HG03196 (cell line): ENCODE measurements at regions not wholly inside any gene's neighbourhood (a gene's known extent, or its start where the extent isn't known, plus 50 kb on each side); places are given as distances from the start of the nearest gene placed in this dataset.
"Not testable (repeated sequence)": the region's sequence is repeated elsewhere in the genome, so short reads cannot be mapped to it uniquely, and the experiment has no call there.

ENCODE experiments used
- ATAC-seq: cut with Tn5 transposase; IDR thresholded peaks from one replicate; pipeline ENCODE4 v1.9.1; 2021; ENCODE audit not compliant: unreplicated experiment

DNA sequence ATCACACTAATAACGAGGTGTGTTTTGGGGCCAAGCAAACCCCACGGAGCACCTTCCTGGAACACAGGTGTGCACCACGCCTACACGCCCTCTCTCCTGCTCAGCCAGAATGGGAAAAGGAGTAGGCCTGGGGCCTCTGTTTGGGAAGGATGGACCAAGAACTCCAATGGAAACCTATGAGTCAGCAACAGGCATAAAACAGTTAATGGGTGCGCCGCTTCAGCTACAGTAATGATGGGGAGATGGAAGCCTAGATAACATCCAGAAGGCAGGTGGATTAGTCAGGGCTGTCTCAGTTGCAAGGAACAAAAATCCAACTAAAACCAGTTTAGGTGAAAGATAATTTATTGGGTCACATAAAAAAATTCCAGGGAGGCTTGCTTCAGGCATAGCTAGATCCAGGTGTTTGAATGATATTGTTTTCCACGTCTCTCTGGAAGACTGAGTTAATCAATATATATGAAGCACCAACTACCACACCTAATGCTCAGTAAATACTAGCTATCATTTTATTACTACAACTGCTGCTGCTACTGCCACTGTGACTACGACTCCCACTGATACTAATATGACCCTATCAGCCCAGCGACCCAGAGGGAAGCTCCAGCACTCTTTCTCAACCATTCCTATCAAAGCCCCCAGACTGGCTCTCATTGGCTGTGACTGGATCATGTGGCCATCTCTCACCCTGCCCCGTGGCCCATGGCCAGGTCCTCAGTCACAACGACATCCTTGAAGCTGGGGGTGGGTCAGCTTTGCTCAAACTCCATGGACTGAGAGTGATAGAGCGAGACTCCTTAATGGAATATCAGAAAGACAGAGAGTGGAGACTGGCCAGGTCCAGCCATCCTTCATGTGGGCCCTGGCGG lies 155.2 kb upstream of the PTPN1 start:
- no peak for ATAC-seq

DNA sequence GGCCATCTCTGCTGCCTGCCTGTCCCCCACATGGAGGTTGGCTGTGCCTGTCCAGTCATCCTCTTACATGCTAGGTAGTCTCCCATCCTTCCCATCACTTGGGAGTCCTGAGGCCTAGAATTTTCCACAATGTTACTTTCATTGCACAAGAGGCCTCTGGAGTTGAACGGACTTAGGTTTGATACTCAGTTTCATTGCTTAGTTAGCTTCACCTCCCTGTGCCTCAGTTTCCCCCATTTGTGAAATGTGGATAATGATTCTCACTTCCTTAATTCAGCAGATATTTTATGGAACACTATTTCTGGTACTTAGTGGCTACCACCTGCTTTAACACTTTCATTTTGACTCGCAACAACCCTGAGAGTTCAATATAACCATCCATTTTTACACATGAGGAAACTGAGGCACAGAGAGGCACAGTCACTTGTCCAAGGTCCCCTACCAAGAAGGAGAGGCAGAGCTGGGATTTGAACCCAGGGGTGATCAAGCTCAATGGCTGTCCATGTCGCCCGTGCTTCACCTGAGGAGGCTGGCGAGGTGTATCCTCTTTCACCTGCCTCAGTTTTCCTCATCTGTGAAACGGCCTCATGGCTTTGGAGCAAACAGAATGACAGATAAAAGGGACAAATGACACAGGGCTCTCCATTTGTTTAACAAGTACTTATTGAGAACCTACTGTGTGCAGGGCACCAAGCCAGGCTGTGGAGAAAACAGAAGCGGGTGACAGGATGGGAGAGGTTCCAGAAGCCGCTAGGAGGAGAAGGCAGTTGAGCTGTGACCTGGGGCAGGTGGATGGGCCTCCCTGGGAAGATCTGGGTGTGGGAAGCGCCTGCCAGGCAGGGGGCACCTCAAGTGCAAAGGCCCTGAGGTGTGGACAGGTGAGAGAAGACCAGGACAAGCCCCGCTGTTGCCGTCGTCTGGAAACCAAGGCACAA lies 154.3 kb upstream of the PTPN1 start:
- no peak for ATAC-seq

DNA sequence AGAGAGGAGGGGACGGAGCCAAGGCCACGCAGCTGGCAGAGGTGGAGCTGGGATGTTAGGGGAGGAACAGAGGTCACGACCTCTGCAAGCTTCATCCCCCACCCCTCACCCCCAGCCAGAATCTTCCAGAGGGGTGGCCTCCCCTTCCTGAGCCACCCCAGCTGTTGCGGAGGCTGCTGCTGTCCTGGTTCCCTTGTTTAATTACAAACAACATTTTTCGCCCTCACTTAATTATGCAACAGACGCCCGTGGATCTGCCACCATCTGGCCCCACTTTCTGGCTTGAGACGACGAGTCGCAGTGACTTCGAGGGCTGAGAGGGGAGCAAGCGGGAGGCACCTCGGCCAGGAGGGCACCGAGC lies 153.7 kb upstream of the PTPN1 start:
- ATAC-seq: no peak

DNA sequence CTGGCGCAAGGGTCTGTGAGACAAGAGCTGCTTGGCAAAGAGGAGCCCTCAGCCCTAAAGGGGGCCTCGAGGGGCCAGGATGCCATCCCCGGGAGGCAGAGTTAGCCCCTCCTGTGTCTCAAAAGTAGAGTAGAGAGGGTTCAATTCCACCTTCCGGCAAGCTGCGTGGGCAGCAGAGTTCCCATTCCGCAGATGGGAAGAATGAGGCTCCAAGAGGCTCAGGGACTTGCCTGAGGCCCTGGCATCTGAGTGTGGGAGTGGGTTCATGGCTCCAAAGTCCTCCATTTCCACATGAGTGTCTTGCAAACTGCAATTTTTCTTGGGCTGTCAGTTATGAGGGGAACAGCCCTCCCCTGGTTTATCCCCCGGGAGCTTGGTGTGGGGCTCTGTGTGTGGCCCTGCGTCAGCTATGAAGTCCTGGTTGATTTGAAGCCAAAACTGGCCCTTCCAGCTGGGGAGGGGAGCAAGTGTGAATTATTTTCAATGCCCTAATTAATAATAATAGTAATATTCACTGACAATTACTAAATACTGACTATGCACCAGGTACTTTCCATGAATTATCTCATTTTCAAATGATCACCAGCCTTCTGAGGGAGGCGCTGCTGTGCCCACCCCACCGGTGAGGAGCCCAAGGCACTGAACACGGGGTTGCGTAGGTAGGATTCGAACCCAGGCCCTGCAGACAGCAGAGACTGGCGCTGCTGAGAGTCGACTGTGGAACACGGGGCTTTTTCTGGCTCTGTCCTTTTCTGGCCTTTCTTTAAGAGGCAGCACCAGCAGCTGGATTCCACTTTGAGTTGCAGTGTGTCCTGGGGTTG lies 153.0 kb upstream of the PTPN1 start:
- ATAC-seq: no peak

DNA sequence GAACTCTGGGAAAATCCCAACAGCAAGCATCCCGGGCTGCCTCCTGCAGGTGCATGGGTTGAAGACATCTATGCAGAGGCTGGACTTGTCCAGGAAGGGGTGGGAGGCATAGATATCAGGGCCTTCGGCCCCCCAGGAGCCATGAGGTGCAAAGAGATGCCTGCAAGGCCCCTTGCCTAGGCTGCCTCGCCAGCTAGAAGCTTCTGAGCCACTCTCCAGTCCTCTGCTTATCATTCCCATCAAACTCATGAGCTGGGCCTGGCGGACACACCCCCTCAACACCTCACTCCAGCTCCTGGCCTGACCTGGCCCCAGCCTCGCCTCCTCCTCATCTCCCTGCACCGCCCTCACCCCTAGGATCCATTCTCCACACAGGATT lies 152.4 kb upstream of the PTPN1 start:
- ATAC-seq: no peak

DNA sequence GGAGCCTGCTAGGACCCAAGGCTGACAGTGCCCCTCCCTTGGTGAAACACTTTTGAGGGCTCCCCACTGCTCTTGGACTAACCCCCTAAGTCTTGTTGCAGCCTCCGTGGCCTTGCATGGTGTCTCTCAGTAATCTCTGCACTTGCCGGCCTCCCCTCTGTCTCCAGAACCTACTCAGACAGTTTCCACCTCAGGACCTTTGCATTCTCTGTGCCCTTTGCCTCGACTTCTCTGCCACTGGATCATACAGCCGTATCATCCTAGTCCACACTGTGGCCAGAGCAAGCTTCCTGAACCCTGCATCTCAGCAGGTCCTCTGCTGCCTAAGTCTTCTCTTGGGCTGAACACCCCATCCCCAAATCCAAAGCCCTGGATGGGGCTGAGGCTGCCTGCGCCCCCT lies 152.0 kb upstream of the PTPN1 start:
- ATAC-seq: no peak

DNA sequence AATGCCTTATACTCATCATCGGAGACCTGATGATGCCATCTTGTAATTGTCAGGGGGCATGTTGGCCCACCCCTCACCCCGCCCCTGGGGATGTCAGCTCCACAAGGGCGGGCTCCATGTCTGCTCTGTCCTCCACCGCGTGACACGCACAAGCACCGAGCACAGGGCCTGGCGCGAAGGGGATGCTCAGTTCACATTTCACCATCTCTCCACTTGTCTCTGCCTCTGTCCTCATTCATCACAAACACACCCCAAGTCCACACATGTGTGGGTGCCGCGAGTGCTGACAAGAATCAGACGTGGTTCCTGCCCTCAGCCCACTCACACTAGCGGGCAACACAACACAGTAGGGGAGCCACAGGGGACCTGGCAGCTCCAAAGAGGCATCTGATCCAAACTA lies 151.2 kb upstream of the PTPN1 start:
- no peak for ATAC-seq

DNA sequence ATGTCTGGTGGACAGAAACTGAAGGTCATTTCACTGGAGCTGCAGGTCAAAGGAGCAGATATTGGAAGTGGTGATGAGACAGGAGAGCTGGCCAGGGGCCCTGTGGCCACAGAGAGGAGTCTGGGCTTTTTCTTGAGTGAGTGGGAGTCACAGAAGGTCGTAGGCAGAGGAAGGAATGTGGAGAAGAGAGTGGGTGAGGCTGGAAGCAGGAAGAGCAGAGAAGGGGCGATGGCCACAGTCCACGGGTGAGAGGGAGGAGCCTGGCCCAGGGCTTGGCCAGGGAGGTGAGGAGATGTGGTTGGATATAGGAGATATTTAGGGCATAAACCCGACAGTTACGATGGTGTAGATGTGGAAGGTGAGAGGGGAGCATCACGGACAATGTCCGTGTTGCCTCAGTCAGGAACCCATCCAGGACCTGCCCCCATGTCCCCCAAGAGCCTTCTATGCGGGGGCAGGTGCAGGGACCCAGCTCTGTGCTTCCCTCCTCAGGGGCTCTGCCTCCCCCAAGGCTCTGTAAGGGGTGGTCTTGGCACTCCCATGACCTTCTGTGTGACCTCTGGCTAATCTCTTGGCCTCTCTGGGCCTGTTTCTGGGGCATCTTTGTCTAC lies 150.5 kb upstream of the PTPN1 start:
- no peak for ATAC-seq

DNA sequence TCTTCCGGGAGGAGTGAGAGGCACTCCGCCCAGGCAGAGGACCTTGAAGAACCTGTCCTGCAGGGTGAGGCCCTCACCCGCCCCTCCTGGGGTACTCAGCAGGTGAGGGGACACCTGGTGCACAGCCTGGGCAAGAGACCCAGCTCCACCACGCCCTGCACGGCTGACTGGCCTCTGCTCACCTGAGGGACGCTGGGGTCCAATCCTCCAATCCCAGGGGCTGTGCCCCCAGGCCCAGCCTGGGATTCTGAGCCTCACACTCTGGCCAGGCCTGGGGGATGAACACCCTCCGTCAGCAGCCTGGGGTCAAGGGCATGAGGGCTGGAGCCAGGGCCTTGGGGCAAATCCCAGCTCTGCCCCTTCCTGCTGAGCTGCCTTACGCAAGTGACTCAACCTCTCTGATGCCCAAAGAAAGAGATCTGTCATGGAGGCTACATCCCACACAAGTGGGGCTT lies 149.9 kb upstream of the PTPN1 start:
- no peak for ATAC-seq

DNA sequence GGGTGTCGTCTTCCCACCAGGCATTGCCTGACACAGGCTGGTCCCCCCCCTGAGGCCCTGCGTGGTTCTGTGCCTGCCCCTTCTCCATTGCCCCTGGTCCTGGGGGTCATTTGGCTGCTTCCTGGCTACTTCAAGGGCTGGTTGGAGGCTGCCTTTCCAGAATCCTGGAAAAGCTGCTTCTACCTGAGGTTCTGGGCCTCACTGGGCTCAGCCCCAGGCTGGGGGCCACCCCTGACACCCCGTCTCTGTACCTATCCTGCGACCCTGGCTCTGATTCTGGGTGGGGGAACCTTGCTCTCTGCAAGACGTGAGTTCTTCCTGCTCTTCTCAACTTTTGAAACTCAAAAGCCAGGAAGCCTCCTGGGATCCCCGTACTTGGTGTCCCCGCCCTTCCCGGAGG lies 149.3 kb upstream of the PTPN1 start:
- ATAC-seq: no peak

DNA sequence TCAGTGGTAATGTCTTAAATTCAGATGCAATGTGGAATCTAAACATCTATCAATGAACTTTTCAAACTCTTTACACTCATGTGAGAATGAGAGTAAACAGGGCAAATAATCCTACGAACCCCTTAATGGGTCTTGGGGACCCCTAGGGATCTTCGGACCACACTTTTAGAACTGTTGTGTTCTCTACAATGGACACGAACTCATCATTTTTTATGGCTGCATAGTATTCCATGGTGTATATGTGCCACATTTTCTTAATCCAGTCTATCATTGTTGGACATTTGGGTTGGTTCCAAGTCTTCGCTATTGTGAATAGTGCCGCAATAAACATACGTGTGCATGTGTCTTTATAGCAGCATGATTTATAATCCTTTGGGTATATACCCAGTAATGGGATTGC lies 148.0 kb upstream of the PTPN1 start:
- not testable (repeated sequence) for ATAC-seq

DNA sequence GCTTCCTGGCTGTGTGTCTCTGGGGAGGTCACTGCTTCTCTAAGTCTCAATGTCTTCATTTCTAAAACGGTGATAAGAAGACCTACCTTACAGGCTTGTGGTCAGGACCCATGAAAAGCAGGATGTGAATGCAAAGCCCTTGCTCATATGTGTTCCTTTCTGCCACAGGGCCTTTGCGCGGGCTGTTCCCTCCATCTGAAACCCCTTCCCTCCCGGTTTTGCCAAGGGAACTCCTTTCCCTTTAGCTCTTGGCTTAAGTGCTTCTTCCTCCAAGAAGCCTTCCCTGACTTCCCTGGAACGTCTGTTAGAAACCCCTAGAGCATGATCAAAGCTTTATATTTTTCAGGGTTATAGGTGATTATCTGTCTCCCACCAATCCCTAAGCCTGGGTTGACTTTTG lies 147.2 kb upstream of the PTPN1 start:
- no peak for ATAC-seq

DNA sequence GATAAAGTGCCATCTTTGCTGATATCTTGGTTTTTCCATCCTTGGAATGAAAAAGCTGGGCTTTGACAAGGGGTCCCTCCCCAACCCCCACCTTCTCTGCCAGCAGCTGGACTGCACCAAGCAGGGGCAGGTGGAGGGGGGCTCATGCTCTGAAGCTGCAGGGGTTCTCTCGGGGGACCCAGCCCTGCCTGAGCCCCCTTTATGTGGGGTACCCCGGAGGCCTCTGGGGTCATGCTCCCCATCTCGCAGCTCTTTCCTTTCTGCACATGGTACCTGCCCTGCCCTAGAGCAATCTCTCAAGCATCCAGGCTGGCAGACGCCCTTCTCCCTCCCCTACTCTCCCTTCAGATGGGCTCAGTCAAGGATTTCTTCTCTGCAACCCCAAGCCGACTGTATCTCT lies 146.7 kb upstream of the PTPN1 start:
- no peak for ATAC-seq

DNA sequence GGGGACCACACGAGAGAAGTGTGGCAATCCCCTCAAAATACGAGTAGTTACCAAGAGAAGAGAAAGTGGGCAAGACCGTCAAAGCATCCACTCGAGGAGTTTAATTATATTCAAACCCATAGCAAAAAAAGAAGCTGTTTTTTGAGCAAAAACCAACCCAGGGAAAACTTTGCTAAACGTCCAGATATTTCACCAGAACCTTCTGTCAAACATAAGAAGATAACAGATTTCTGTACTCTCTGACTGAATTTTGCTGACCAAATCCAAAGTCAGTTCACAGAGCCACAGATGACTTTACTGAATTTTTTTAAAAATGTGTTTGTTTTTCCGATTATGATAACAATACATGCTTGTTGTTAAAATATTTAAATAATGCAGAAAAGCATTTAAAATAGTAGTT lies 145.6 kb upstream of the PTPN1 start:
- ATAC-seq: no peak

DNA sequence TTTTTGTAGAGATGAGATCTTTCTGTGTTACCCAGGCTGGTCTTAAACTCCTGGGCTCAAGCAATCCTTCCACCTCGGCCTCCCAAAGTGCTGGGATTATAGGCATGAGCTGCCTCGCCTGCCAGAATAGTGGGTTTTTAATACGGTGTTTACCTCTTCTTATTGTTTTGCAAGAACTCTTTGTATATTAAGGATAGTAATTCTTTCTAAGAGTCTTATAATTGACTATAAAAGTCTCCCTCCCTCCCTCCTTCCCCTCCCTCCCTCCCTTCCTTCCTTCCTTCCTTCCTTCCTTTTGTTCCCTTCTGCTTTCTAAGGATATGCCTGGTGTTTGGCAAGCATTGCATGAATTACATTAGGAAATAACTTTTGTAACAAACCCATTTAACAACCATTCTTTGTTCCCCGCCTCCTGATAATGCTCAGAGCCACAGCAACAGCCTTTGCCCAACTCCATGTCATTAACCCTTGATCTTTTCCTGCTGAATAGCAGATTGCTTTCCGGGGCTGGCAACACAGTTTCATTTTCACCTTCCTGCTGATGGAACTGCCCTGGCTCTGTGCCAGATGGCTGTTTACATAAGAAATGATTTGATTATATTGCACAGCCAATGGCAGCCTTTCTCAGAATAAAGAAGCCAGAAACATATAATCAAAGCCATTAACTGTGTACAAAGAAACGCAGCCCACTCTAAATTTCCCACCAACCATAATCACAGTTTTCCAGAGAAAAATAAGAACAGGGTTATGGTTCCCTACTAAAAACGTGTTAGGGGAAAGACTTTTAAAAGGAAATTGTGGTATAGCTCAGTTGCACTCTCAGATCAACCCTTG lies 143.7 kb upstream of the PTPN1 start:
- no peak for ATAC-seq

DNA sequence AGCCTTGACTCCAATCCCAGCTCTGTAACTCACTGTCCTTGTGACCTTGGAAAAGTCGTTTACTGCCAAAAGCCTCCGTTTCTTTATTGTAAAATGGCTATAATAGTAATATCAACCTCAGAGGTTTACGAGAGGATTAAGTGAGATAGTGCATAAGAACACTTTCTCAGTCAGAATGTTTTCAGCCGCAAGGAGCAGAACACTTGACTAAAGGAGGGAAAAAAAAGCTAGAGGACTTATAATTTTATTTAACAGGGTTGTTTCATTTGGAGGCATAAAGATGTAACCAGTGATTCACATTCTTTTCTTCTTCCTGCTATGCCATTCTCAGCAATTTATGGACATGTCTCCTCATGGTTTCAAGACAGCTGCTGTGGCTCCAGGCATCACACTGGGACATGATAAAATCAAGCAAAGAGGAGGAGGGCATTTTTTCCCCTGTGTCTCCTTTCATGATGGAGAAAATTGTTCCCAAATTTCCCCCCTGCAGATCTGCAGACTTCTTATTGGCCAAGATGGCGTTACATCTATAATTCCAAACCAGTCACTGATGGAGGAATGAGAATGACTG lies 143.0 kb upstream of the PTPN1 start:
- ATAC-seq: no peak

DNA sequence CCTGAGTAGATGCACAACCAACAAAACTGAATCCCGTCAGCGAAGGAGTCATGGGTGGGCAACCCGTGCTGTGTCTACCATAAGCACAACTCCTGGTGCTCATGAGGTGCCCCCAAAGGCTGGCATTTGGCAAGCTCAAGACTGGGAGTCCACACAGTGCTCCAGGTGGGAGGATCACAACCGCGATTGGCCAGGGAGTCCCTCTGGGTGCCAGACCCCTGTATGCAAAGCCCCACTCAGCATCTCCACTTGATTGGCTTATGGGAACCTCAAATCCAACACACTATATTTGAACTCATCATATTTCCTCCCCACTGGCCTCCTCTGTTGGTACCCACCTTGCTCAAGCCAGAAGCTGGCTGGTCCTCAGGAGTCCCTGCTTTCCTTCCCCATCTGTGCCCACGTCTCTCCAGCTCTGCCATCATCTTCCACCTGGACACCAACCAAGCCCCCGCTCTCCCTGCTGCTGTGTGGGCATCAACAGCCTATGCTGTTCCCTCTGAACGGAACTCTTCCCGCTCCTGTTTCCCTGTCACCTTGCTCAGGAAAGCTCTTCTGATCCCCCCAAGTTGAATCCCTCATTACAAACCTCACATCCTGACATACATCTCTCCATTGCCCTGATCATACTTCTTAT lies 142.3 kb upstream of the PTPN1 start:
- no peak for ATAC-seq

DNA sequence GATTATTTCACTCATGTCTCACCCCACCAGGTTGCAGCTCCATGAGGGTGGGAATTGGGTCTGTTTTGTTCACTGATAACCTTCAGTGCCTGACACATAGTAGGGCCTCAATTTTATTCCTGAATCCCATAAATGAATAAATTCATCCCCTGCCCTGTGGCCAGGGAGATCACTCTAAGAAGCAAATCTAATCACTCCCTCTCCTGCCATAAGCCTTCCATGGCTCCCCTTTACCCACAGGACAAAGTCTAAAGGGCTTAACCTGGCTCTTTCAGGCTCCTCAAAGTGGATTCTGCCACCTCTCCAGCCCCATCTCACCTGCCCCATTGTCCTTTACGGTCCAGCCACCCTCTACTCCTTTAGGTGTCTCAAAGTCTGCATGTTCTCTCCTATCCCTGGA lies 141.8 kb upstream of the PTPN1 start:
- no peak for ATAC-seq

DNA sequence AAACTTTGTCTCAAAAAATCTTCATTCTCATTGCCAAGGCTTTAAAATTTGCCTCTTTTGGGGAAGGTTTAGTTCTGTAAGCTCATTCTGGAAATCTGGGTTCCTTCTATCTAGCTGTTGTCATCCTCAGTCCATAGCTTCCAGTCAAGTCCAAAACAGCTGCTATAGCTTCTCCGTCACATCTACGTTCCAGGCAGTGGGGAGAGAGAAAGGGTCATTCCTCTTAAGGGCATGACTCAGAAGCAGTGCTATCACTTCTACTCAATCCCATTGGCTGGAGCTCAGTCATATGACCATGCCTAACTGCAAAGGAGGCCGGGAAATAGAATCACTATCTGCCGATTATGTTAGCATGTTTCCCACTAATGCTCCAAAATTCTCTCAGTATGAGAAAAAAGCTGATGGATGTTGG lies 141.4 kb upstream of the PTPN1 start:
- no peak for ATAC-seq
